Skeletal muscle tissue (tissue), 3 donors: ENCODE measurements at regions not wholly inside any gene's neighbourhood (a gene's known extent, or its start where the extent isn't known, plus 50 kb on each side); places are given as distances from the start of the nearest gene placed in this dataset.

ENCODE experiments used
- H3K27ac ChIP-seq: one replicate; pipeline ENCODE4 v1.7.0; 2013; ENCODE audit warnings: mild to moderate bottlenecking, low read depth, low read length, inconsistent platforms
- H3K27me3 ChIP-seq, 3 donors: one replicate each; pipeline ENCODE4 v1.7.0; 2013; ENCODE audit warnings: low read length in 3 of 3; ENCODE audit not compliant: control insufficient read depth in 3 of 3, insufficient read depth in 3 of 3
- H3K36me3 ChIP-seq, 3 donors: one replicate each; pipeline ENCODE4 v1.7.0; 2013; ENCODE audit warnings: low read length in 3 of 3; ENCODE audit not compliant: control insufficient read depth in 3 of 3, insufficient read depth in 3 of 3
- H3K4me1 ChIP-seq, 3 donors: one replicate each; pipeline ENCODE4 v1.7.0; 2013; ENCODE audit warnings: low read length in 3 of 3, mild to moderate bottlenecking in 3 of 3; ENCODE audit not compliant: control insufficient read depth in 3 of 3, insufficient read depth in 3 of 3
- H3K4me3 ChIP-seq, 3 donors: one replicate each; pipeline ENCODE4 v1.7.0; 2013; ENCODE audit warnings: low read length in 3 of 3
- H3K9ac ChIP-seq, 3 donors: one replicate each; pipeline ENCODE4 v1.7.0; 2013; ENCODE audit warnings: low read length in 3 of 3, mild to moderate bottlenecking in 3 of 3, moderate library complexity in 2 of 3, low read depth in 1 of 3
- H3K9me3 ChIP-seq, 3 donors: one replicate each; pipeline ENCODE4 v1.7.0; 2013; ENCODE audit warnings: low read length in 3 of 3; ENCODE audit not compliant: control insufficient read depth in 3 of 3
- donor health status: Osteomylitis.

DNA sequence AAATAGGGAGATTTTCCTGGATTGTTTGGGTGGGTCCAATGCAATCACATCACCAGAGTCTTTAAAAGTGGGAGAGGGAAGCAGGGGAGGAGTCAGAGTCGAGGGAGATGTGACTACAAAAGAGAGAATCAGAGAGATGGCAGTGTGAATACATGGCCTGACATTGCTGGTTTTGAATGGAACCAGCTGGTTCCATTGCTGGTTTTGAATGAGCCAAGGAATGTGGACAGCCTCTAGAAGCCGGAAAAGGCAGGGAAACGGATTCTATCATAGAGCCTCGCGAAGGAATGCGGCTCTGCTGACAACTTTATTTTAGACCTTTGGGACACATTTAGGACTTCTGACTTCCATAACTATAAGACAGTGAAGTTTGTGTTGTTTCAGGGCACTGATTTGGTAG, 627.0 kb upstream of the HTR2C start:
- Histone ChIP-seq H3K9me3 (no peaks in the 10 kb centered on the region), H3K4me3 (no peak overlapping the region), H3K27me3 (no peaks in the 10 kb centered on the region), H3K9ac (no peak overlapping the region), H3K36me3 (no peaks in the 10 kb centered on the region), H3K27ac (no peak overlapping the region), H3K4me1 (no peaks in the 10 kb centered on the region)

GRCh38 chrX:113954297-113954696, 629.6 kb upstream of the HTR2C start:
- no peak overlapping the region for H3K4me3 ChIP-seq
- H3K27me3 ChIP-seq: no peaks in the 10 kb centered on the region
- H3K36me3 ChIP-seq: no peaks in the 10 kb centered on the region
- H3K9me3 ChIP-seq: no peaks in the 10 kb centered on the region
- H3K4me1 ChIP-seq: no peaks in the 10 kb centered on the region
- H3K27ac ChIP-seq: no peak overlapping the region
- no peak overlapping the region for H3K9ac ChIP-seq

- H3K9ac ChIP-seq: no peak overlapping the region
- no peaks in the 10 kb centered on the region for H3K9me3 ChIP-seq
- no peak overlapping the region for H3K27ac ChIP-seq
- no peaks in the 10 kb centered on the region for H3K4me1 ChIP-seq
- H3K27me3 ChIP-seq: no peaks in the 10 kb centered on the region
- H3K36me3 ChIP-seq: no peaks in the 10 kb centered on the region
- H3K4me3 ChIP-seq: no peak overlapping the region
These were observed 633.7 kb upstream of the HTR2C start for GRCh38 chrX:113950081-113950678.

GRCh38 chrX:113947548-113947947, 636.3 kb upstream of the HTR2C start:
- Histone ChIP-seq H3K36me3 (no peaks in the 10 kb centered on the region), H3K9ac (no peak overlapping the region), H3K4me3 (no peak overlapping the region), H3K27me3 (no peaks in the 10 kb centered on the region), H3K4me1 (no peaks in the 10 kb centered on the region), H3K27ac (no peak overlapping the region), H3K9me3 (no peaks in the 10 kb centered on the region)

GRCh38 chrX:113935518-113935917, 648.4 kb upstream of the HTR2C start:
- no peaks in the 10 kb centered on the region for H3K36me3 ChIP-seq
- no peak overlapping the region for H3K27ac ChIP-seq
- H3K9me3 ChIP-seq: no peaks in the 10 kb centered on the region
- no peak overlapping the region for H3K4me3 ChIP-seq
- no peak overlapping the region for H3K9ac ChIP-seq
- no peaks in the 10 kb centered on the region for H3K27me3 ChIP-seq
- H3K4me1 ChIP-seq: no peaks in the 10 kb centered on the region

- H3K36me3 ChIP-seq: no peaks in the 10 kb centered on the region
- no peak overlapping the region for H3K4me3 ChIP-seq
- H3K9me3 ChIP-seq: no peaks in the 10 kb centered on the region
- H3K27ac ChIP-seq: no peak overlapping the region
- H3K27me3 ChIP-seq: peaks cover 0 to 2% (median 0%) of the 10 kb centered on the region in 3 donors
- no peak overlapping the region for H3K9ac ChIP-seq
- H3K4me1 ChIP-seq: no peaks in the 10 kb centered on the region
These were observed 650.0 kb upstream of the HTR2C start for GRCh38 chrX:113933931-113934330.

GRCh38 chrX:113929004-113929403, 654.9 kb upstream of the HTR2C start:
- H3K9me3 ChIP-seq: no peaks in the 10 kb centered on the region
- no peaks in the 10 kb centered on the region for H3K4me1 ChIP-seq
- no peak overlapping the region for H3K4me3 ChIP-seq
- no peaks in the 10 kb centered on the region for H3K36me3 ChIP-seq
- H3K27me3 ChIP-seq: peaks cover 0 to 2% (median 0%) of the 10 kb centered on the region in 3 donors
- no peak overlapping the region for H3K27ac ChIP-seq
- no peak overlapping the region for H3K9ac ChIP-seq

DNA sequence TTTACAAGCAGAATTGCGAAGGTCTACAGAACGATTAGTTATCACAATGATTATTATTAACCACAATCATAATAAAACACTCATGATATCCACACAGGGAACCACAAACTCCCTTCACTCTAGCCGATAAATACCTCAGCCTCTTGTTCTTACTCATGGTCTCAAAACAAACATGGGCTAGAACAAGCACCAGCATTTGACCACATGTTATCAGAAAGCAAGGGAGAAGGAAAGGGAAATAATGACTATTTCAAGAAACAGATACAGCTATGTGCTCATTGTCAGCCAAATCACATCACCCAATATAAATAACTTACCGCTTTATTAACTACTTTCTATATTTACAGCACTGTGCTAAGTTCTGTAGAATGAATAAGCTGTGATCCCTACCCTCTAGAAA, 663.2 kb upstream of the HTR2C start:
- Histone ChIP-seq H3K9ac (no peak overlapping the region), H3K4me3 (no peak overlapping the region), H3K4me1 (no peaks in the 10 kb centered on the region), H3K27ac (no peak overlapping the region), H3K9me3 (no peaks in the 10 kb centered on the region), H3K27me3 (no peaks in the 10 kb centered on the region), H3K36me3 (no peaks in the 10 kb centered on the region)

DNA sequence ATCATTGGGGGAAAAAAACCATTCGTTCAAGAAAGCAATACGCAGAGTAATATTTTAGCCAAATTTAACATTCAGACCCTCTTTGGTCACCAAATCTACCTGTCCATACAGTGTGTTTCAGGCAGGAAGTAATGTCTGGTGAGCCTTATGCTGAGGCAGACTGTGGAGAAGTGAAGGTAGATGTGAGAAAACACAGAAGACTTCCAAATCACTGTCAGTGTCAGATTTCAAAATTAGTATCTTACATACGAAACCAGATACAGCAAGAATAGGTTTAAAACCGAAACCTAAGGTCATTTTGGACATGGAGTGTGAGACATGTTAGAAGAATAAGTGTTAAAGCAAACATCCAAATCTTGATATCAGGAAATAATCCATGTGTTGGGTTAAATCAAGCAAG, 664.5 kb upstream of the HTR2C start:
- Histone ChIP-seq H3K4me3 (no peak overlapping the region), H3K9ac (no peak overlapping the region), H3K9me3 (no peaks in the 10 kb centered on the region), H3K27me3 (no peaks in the 10 kb centered on the region), H3K36me3 (no peaks in the 10 kb centered on the region), H3K27ac (no peak overlapping the region), H3K4me1 (no peaks in the 10 kb centered on the region)

DNA sequence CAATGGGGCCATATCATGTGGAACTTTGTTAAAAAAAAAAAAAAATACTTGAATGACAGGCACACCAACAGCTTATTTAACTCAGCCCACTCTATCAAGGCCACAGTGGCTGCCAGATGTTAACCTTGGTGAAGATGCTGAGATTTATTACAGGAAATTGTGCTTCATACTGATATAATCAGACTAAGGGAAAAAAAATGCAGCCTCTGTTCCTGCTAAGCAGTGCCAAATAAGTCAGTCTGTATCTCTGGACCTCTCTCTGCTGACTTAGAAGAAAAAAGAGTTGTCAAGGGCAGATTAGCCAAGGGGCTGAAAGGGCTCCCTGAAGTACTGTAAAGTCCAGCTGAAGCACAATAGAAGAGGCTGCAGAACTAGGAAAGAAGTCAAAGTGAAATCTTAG, 677.7 kb upstream of the HTR2C start:
- Histone ChIP-seq H3K4me3 (no peak overlapping the region), H3K27me3 (no peaks in the 10 kb centered on the region), H3K36me3 (no peaks in the 10 kb centered on the region), H3K27ac (no peak overlapping the region), H3K9me3 (no peaks in the 10 kb centered on the region), H3K4me1 (no peaks in the 10 kb centered on the region), H3K9ac (no peak overlapping the region)

- Histone ChIP-seq H3K9ac (no peak overlapping the region), H3K4me3 (no peak overlapping the region), H3K4me1 (no peaks in the 10 kb centered on the region), H3K36me3 (no peaks in the 10 kb centered on the region), H3K9me3 (no peaks in the 10 kb centered on the region), H3K27me3 (no peaks in the 10 kb centered on the region), H3K27ac (no peak overlapping the region)
These were observed 691.0 kb upstream of the HTR2C start for GRCh38 chrX:113892891-113893290.
